ENCODE measurements at regions not wholly inside any gene's neighbourhood (a gene's known extent, or its start where the extent isn't known, plus 50 kb on each side); places are given as distances from the start of the nearest gene placed in this dataset.

GRCh38 chr13:79833991-79834390 is 353.0 kb downstream of the NDFIP2 start:
- no peak for TF ChIP-seq CTCF (IDR thresholded peaks at IDR 0.05)
- TF ChIP-seq POLR2A (IDR thresholded peaks at IDR 0.05) = no peak

Measured in heart left ventricle (tissue), 13 donors.